ENCODE measurements at regions not wholly inside any gene's neighbourhood (a gene's known extent, or its start where the extent isn't known, plus 50 kb on each side); places are given as distances from the start of the nearest gene placed in this dataset.

DNA sequence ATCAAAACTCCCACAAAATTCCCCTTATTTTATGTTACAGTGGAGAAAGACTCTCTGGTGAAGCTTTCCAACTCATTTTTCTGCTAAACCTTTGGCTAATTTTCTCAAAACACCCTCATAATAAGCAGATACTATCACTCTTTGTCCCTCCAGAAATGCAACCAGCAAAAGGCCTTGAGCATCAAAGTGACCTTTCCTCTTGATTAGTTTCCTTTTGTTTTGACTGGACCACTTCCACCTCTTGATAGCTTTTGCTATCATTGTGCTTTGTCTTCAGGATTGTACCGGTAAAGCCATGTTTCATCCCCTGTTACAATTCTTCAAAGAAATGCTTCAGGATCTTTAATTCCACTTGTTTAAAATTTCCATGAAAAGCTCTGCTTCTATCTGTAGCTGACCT lies 115.1 kb upstream of the SLC13A1 start (continued):
- TF ChIP-seq FOXJ3 (CRISPR knock-in tag; IDR thresholded peaks at IDR 0.05), result no peak
- TF ChIP-seq NR2F6 (CRISPR knock-in tag; IDR thresholded peaks at IDR 0.05), result no peak
- TF ChIP-seq, protein P1, sequence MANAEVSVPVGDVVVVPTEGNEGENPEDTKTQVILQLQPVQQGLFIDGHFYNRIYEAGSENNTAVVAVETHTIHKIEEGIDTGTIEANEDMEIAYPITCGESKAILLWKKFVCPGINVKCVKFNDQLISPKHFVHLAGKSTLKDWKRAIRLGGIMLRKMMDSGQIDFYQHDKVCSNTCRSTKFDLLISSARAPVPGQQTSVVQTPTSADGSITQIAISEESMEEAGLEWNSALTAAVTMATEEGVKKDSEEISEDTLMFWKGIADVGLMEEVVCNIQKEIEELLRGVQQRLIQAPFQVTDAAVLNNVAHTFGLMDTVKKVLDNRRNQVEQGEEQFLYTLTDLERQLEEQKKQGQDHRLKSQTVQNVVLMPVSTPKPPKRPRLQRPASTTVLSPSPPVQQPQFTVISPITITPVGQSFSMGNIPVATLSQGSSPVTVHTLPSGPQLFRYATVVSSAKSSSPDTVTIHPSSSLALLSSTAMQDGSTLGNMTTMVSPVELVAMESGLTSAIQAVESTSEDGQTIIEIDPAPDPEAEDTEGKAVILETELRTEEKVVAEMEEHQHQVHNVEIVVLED (CRISPR knock-in tag; IDR thresholded peaks at IDR 0.05), result no peak
- TF ChIP-seq, protein P2, sequence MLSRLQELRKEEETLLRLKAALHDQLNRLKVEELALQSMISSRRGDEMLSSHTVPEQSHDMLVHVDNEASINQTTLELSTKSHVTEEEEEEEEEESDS (CRISPR knock-in tag; IDR thresholded peaks at IDR 0.05), result no peak
- TF ChIP-seq, protein P3, sequence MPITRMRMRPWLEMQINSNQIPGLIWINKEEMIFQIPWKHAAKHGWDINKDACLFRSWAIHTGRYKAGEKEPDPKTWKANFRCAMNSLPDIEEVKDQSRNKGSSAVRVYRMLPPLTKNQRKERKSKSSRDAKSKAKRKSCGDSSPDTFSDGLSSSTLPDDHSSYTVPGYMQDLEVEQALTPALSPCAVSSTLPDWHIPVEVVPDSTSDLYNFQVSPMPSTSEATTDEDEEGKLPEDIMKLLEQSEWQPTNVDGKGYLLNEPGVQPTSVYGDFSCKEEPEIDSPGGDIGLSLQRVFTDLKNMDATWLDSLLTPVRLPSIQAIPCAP (CRISPR knock-in tag; IDR thresholded peaks at IDR 0.05; ENCODE audit: borderline replicate concordance), result no peak
- no peak for TF ChIP-seq CREBBP (IDR thresholded peaks at IDR 0.05; ENCODE audit: low read depth, low read length)
- TF ChIP-seq PHF21A (IDR thresholded peaks at IDR 0.05; ENCODE audit: borderline replicate concordance, low read depth), result no peak

DNA sequence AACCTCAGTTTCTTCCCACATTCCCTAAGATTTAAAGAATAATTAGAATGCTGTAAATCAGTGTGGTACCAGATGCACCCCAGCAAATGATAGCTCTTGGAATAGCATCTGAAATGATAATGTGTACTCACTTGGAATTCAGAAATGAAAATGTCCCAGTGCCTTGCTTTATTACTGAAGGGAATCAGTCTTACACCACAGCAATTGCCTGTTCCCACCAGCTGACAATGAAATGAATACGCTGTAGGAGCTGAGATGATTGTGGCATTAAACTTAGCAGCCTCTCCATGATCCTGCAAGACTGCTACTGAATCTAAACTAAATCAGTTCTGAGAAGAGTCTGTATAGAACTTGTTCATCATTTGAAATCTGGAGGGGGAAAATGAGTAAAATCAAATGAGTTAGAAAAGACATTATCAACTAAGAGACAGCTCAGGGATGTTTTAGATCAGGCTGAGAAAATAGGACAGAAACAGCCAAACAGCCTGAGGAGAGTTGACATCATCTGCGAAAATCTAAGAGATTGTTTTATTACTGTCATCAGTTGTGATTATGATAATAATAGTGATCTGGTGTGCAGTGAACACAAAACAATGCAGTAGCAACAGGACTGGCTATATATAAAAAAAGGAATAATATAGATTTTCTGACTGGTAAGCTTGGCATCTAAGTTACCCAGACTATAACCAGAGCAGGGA lies 108.6 kb upstream of the SLC13A1 start:
- DNase-seq (ENCODE audit: extremely low read depth in 1 of 4, low spot score in 3 of 4), result no peak
- Histone ChIP-seq H4K20me1 (replicated peaks; ENCODE audit: control insufficient read depth, insufficient read depth, low read length) (no peaks in the 10 kb centered on the region), H3K9me3 (replicated peaks; ENCODE audit: control insufficient read depth, insufficient read depth, low read depth, low read length) (no peaks in the 10 kb centered on the region), H3K36me3 (ENCODE audit: control insufficient read depth, insufficient read depth, low read length) (no peaks in the 10 kb centered on the region), H3K4me3 (no peak overlapping the region), H3K9ac (ENCODE audit: insufficient read depth in 1 of 2, low read depth in 2 of 2, low read length in 2 of 2) (no peak overlapping the region), H3K27me3 (ENCODE audit: control insufficient read depth in 2 of 2, insufficient read depth in 2 of 2, low read length in 2 of 2) (no peaks in the 10 kb centered on the region), H3K79me2 (ENCODE audit: control insufficient read depth, insufficient read depth, low read length) (no peaks in the 10 kb centered on the region), H3K9me1 (ENCODE audit: control insufficient read depth, insufficient read depth, low read length) (no peaks in the 10 kb centered on the region), H3K4me1 (replicated peaks in 1 of 2; ENCODE audit: control insufficient read depth in 2 of 2, insufficient read depth in 2 of 2, low read length in 2 of 2) (no peaks in the 10 kb centered on the region), H3K4me2 (ENCODE audit: insufficient read depth, low read length) (no peak overlapping the region), H3K27ac (ENCODE audit: extremely low read depth, low read depth, low read length) (no peak overlapping the region), H2AFZ (ENCODE audit: low read depth, low read length) (no peak overlapping the region)
- BruUV-seq (replicated peaks), result no TSS peak
- intact Hi-C loops (cut with micrococcal nuclease) (no loop called here), in situ Hi-C loops (cut with MboI) (no loop called here)
- ChIA-PET CTCF (ENCODE audit: low intra/inter-chr PET ratio) (no interaction called here), POLR2A (no interaction called here)
- 3% methylated on average over 2 of the region's 2 CpGs for WGBS (ENCODE audit: insufficient coverage, low coverage, missing lambda C conversion rate)
- ATAC-seq, result no peak
- no peak for FAIRE-seq
- TF ChIP-seq, protein P4, sequence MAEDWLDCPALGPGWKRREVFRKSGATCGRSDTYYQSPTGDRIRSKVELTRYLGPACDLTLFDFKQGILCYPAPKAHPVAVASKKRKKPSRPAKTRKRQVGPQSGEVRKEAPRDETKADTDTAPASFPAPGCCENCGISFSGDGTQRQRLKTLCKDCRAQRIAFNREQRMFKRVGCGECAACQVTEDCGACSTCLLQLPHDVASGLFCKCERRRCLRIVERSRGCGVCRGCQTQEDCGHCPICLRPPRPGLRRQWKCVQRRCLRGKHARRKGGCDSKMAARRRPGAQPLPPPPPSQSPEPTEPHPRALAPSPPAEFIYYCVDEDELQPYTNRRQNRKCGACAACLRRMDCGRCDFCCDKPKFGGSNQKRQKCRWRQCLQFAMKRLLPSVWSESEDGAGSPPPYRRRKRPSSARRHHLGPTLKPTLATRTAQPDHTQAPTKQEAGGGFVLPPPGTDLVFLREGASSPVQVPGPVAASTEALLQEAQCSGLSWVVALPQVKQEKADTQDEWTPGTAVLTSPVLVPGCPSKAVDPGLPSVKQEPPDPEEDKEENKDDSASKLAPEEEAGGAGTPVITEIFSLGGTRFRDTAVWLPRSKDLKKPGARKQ (CRISPR knock-in tag; IDR thresholded peaks at IDR 0.05), result no peak
- no peak for TF ChIP-seq LEF1 (IDR thresholded peaks at IDR 0.05)
- no peak for TF ChIP-seq ZNF445 (CRISPR knock-in tag; IDR thresholded peaks at IDR 0.05; ENCODE audit: low read depth)
- TF ChIP-seq, protein P5, sequence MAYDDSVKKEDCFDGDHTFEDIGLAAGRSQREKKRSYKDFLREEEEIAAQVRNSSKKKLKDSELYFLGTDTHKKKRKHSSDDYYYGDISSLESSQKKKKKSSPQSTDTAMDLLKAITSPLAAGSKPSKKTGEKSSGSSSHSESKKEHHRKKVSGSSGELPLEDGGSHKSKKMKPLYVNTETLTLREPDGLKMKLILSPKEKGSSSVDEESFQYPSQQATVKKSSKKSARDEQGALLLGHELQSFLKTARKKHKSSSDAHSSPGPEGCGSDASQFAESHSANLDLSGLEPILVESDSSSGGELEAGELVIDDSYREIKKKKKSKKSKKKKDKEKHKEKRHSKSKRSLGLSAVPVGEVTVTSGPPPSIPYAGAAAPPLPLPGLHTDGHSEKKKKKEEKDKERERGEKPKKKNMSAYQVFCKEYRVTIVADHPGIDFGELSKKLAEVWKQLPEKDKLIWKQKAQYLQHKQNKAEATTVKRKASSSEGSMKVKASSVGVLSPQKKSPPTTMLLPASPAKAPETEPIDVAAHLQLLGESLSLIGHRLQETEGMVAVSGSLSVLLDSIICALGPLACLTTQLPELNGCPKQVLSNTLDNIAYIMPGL (CRISPR knock-in tag; IDR thresholded peaks at IDR 0.05), result no peak
- no peak for TF ChIP-seq U2AF1 (optimal IDR thresholded peaks at IDR 0.05; ENCODE audit: low read depth, low read length)
- no peak for TF ChIP-seq KAT8 (IDR thresholded peaks at IDR 0.05; ENCODE audit: low read depth)
- TF ChIP-seq PTTG1 (tag; IDR thresholded peaks at IDR 0.05; ENCODE audit: low read depth), result no peak
- TF ChIP-seq TSC22D4 (tag; IDR thresholded peaks at IDR 0.05), result no peak
- no peak for TF ChIP-seq ELF4 (CRISPR knock-in tag; IDR thresholded peaks at IDR 0.05)
